GM18499 (cell line): ENCODE measurements at regions not wholly inside any gene's neighbourhood (a gene's known extent, or its start where the extent isn't known, plus 50 kb on each side); places are given as distances from the start of the nearest gene placed in this dataset.

ENCODE experiments used
- ATAC-seq: cut with Tn5 transposase; IDR thresholded peaks from one replicate; pipeline ENCODE4 v1.9.1; 2021; ENCODE audit warnings: moderate number of reproducible peaks; ENCODE audit not compliant: insufficient read depth, unreplicated experiment

DNA sequence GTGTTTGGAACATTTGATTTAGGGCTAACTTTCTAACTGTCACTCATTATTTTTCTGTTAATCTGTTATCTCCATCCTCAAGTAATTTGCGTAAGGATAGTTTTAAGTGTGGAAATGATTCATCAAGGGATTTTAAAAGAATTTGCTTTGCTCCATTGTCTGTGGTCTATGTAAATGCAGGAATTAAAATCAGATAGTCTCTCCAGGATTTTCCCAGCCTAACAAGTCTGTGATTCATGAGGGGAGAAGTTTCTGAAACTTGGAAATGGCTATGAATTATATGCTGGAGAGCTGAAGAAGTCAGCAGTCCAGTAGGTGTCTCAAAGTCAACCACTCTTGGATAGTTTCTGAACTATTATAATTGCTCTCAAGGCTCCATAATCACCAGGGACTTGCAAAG is 264.5 kb downstream of the MRPL39 start:
- ATAC-seq: no peak

DNA sequence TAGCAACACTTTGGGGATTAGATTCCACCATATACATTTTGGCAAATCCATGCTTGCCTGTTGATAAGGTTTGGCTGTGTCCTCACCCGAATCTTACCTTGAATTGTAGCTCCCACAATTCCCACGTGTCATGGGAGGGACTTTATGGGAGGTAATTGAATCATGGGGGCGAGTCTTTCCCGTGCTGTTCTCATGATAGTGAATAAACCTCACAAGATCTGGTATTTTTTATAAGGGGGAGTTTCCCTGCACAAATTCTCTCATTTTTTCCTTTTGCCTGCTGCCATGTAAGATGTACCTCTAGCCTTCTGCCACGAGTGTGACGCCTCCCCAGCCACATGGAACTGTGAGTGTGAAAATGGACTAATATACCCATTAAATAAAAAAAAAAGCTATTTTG is 265.3 kb downstream of the MRPL39 start:
- ATAC-seq: no peak

DNA sequence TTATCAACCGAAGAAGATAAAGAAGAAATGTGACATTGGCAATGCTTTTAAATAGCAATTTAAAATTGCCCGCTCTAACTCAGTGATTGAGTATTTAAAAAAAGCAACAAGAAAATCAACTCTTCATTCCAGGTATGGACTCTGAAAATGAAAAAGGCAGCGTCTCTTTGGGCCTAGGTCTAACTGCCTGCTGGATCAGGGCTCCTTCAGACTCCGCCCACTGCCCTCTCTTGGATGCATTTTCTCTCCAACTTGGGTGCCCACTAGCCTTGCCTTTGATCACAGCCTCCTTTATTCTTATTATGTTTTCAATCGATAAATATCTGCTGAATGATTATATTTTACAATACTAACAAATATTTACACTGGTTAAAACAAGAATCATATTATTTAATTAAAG is 268.9 kb downstream of the MRPL39 start:
- no peak for ATAC-seq

DNA sequence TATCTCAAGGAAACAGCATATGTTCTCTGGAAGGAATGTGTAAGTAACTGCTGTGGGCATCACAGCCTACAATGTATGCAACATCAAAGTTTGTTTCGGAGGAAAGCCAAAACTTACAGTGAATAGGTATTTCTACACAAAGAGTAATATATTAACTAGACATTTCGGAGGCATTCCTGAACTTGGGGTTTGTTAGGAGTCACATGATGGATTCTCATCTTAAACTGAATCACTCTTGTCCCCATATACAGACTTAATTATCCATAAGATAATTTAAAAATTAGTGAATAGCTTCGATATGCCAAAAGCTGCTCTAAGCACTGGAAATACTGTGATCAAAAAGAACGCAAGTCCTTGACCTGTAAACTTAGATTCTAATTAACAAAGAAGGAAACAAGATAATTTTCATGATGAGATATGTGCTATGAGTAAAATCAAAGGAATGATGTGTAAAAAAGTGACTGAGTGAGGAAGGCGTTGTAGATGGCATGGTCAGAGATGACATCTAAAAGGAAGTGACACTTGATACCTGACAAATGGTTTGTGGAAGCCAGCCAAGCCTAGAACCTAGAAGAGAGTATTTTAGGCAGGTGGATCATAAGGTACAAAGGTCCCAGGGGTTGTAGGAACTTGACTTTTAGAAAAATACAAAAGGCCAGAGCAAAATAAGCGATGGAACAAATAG is 273.1 kb downstream of the MRPL39 start:
- ATAC-seq: no peak

DNA sequence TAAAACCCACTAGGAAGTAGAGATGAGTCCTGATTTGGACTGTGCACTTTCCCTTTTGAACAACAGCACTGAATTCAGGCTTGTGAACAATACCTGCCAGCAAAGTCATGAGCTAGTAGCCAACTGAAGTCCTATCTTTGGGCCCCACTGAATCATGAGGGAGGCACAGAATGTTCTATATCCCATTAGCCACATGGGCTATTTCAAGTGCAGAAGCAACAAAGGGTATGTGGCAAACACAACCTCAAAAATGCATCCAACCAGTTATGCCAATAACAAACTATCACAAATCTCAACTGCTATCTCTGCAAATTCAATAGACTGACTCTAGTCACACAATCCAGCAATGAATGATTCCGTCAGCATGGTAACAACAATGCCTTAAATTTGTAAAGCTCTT is 276.0 kb downstream of the MRPL39 start:
- ATAC-seq: no peak

DNA sequence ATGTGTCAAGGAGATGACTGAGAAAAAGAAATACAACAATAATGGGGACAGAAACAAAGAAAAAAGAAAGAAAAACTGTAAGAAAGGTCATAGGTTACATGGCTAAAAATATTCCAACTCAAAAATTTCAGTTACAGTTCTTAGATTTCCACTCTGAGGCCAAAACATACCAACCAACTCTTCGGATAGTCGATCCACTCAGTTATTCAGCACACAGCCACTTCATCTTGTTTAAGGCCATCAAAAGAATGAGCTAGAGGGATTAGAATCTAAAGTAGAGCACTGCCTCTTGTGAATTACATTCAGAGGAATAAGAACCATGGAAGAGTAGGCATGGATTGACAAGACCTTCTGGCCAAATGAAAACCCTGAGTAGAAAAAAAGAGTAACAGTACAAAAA is 277.0 kb downstream of the MRPL39 start:
- ATAC-seq: no peak

DNA sequence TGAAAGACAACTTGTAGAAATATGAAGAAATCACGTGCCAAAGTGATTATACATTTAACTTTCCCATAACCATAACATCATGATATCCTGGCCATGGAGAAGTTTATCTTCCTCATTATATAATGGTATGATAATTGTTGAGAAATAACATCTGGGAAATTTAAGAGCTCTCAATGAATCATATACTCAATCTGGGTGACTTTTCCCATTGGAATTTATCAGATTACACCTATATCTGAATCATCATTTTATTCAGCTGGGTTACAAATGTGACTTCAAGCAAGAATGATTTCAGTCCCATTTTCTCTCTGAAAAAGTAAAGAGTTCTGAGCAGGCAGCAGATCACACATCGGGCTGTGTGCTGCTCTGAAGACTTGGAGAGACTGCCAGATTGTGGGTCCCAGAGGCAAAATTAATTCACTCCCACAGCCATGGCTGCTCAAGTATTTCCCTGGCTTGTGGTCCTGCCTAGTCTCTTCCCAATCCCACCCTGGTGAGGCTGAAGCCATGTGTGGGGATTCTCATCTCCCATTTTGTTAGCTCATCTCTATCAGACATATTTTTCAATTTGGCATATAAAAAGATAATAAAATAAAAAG is 278.0 kb downstream of the MRPL39 start:
- no peak for ATAC-seq

DNA sequence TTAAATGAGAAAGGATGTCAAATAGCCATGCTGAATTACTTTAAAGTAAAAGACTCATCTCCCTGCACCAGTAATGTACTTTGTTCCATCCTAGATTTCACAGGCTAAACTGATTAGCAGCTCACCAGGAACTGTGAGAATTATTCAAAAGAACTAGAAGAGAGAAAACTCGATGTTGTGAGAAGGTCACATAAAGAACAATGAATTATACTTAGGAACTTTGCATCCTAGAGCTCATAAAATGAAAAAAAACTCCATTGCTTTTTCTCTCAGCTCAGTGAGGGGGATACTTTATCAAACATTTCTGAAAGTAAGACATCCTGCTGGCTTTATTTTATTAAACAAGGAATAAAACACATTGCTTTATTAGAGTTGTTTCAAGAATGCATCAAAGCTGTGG is 278.5 kb downstream of the MRPL39 start:
- ATAC-seq: no peak

DNA sequence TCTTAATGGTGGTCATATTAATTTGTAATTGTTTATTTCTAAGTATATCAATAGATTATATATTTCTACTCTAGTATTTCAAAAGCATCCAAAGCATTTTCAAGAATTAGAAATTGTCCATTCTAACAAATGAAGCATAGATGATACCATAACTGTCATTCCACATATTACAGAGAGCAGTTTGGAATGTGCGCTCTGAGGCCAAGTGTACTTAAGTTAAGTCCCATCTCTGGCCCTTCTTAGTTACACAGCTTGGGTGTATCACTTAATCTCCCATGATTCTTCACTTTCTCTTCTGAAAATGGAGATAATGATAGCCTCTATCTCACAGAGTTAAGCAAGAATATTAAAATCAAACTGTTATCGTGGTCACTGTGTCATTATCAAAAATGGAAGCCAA is 281.1 kb downstream of the MRPL39 start:
- ATAC-seq: no peak

DNA sequence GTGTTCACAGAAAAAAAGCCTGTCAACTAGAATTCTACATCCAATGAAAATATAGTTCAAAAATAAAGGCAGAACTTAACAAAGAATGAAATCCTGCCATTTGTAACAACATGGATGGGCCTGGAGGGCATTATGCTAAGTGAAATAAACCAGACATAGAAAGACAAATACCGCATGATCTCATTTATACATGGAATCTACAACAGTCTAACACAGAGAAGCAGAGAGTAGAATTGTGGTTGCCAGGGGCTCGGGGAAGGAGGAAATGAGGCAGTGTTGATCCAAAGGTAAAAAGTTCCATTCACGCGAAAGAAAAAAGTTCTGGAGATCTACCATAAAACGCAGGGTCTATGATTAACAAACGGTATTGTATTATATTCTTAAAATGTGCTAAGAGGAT is 282.6 kb downstream of the MRPL39 start:
- no peak for ATAC-seq

DNA sequence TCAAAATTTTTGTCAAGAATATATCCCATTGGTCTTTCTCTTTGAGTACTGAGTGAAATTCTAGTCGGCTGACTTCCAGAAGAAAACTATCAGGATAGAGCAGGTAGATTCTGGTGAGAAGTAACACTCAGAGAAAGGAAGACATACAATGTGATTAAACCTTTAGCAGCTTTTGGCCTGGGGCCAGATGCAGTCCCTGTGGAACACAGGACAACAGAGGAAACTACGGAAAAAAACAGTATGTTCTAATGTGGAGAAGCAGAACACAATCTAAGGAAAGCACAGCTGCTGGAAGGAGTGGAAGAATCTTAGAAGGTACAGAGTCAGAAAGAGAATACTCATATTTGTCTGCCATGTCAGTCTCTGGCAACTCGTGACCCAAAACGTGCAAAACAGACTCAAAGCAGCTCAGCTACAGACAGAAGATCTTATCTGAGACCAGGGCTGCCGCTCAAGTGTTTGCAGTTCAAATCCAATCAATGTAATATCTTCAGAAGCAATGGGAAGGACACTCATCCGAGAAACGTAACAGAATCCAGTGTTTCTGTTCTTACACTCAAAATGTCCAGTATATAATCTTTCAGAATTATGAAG is 283.8 kb downstream of the MRPL39 start:
- no peak for ATAC-seq

DNA sequence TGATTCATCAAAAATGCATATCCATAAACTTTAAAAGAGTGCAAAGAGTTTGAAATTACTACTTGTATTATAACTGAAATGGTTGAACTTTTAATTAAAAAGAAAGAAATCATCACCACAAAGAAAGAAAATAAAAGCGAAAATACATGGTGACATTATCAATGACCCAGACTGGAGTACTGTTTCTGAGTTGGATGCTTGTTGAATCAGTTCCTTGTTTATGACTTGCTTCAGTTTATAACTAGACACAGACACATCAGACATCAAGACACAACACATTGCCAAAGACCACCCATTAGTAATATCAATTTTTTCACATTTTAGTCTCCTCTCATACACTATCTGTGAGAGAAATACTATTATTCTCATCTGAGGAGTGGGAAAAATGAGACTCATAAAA is 293.0 kb downstream of the MRPL39 start:
- ATAC-seq: no peak

DNA sequence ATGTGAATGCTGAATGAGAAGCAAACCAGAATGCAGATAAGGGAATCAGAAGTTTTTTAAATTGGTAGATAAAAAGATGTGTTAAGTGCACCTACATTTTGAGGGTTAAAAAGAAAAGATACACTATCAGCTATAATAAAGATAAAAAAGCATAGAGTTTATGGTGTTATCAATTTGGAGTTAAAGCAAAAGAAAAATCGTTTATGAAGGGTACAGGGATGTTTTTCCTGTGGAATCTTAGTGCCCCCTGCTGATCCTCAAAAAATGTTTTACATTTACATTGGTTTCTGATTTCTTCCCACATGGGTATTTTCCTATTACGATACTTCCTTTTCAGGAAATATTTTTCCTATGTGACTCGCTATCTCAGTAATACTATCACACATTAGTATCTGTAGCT is 293.5 kb downstream of the MRPL39 start:
- no peak for ATAC-seq

DNA sequence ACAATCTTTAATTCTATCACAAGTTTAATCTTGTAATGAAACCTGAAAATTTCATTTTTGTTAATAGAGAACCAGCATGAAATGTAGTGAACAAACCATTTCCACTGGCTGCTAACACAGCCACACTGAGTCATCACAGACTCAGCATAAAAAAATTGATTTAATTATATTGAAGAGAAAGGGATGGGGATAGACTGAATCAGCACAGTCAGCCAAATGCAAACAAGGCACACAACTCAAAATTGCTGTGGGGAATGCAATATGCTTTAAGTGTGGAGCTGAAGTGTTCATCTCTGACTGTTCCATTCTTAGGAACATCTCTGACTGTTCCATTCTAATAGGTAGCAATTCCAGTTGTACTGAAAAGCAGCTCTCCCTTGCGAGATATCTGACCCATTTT is 299.8 kb downstream of the MRPL39 start:
- no peak for ATAC-seq

DNA sequence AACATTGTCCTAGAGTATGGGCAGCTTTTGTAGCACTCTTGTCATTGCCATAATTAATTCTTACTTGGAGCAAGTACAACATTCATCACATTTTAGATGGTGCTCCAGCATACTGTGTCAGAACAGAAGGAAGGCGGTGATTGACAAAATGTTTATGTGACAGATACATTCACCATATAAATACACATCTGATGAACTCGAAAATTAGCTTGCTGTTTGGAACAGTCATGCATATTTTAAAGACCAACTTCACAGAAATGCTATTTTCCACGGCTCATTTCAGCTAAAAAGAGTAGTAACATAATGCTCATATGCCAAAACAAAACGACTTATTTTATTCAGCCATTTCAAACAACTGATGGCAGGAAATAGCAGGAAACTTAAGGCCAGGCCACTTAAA is 302.7 kb downstream of the MRPL39 start:
- ATAC-seq: no peak

DNA sequence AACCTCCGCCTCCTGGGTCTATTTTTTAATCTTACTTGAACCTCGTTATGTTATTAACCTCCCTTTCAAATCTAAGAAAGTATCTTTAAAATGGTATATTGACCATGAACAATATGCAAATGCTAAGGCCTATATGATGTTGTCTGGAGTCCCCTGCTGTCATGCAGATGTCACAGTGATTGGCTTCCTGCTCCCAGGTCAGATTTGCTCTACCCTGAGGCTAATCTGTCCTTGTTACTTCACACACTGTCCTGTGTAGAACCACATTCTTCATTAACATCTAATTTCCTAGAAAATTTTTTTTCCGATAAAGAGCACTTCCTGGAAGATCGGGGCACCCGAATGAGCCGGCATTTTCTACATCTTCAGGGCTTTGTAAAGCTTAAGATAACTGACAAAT is 306.6 kb downstream of the MRPL39 start:
- no peak for ATAC-seq

DNA sequence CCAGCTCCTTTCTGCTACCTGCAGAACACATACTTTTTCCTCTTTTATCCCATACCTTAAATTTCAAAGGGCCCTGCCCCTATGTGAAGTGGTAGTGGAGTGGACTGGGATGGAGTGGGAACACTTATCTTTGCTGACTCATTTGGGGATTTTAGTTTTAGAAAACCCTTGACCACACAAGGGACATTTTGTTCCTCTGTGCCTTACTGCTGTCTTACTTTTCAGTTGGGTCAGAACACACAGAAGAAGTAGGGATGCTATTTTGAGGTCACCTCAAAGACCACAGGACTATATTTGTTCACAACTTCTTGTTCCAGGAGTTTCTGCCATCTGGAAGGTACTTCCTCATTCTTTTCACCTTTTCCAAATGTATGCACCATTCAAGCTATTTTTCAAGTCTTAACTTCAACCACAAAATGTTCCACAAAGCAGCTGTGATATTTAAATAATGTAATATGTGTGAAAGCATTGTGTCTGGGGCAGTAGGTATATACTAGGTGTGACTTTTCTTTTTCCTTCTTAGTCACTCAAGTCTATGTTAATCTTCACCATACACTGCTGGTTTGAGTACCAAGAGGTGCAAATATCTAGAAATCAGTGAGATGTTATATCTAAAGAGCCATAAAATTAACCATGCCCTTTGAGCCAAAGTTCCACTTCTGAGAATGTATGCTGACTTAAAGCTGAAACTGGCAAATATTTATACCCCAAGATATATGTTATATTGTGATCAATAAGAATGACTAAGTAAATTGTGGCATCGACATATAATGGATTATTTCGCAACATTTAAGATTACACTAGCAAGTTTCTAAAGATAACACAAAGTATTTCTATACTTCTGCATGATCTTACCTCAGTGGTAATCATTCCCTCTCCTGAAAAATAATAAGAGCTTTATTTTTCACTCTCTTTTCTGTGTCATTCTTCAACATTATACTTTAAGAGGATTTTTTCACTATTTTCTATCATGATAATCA is 308.5 kb downstream of the MRPL39 start:
- peak; percentile 87 for ATAC-seq

DNA sequence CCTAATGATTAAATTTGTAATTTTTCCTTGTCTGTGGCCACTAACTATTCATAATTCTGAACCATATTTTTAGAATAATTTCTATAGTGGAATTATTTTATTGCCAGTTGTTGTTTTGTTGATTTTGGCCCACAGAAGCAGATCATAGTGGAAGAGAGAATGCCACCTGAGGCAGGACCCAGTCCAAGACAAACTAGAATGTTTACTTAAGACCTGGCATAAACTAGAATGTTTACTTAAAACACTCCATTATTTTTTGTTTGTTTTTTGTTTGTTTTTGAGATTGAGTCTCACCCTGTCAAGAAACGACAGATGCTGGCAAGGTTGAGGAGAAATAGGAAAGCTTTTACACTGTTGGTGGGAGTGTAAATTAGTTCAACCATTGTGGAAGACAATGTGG is 310.2 kb downstream of the MRPL39 start:
- ATAC-seq: no peak

DNA sequence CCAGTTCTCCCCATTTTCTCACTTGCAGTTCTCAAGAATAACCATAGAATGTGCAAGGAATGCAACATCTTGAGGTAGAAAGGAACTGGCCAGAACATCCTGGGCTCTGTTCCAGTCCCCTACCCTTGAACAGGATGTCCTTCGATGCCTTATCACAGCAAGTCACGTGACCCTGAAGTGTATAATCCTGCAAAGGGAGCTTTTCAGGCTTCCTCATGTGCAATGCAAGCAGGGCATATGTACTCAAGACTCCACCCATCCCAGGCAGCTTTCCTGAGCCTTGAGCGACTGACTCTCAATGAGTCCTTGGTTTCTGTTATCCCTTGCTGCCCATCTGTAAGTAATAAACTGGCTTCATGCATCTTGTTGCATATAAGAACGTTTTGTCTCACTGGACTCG is 311.0 kb downstream of the MRPL39 start:
- ATAC-seq: no peak

DNA sequence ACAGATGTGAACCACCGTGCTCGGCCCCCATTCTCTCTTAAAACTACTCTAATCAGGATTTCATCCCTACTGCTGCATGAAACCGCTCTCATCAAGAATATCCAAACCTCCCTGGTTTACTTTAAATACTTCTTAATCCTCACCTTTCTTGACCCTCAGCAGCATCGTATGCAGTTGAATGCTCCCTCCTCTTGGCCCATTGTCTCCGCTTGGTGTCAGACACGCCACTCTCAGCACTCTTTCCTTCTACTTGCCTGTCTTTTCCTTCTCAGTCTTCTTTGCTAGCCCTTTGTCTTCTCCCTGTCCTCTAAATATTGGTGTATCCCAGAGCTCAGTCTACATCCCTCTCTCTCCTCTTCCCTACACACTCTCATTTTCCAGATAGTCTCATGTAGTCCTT is 314.9 kb downstream of the MRPL39 start:
- no peak for ATAC-seq

DNA sequence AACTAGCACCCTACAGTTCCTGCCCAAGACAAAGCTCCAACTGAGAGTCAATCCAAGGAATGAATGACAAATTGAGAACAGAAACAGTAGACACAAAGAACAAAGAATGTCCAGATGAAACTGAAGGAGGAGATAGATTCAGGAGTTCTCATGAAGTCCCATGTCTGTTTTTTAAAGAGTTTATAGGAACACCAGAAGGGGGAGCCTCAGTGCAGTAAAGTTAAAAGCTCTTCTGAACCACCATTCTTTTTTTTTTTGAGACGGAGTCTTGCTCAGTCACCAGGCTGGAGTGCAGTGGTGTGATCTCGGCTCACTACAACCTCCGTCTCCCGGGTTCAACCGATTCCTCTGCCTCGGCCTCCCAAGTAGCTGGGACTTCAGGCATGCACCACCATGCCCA is 323.6 kb downstream of the MRPL39 start:
- peak; percentile 55 for ATAC-seq
